ENCODE measurements at regions not wholly inside any gene's neighbourhood (a gene's known extent, or its start where the extent isn't known, plus 50 kb on each side); places are given as distances from the start of the nearest gene placed in this dataset.

GRCh38 chr2:157933160-157933920 is 57.2 kb upstream of the ACVR1 start:
- DNase-seq (ENCODE audit: low read depth), result no peak

GRCh38 chr2:157932480-157933159 is 56.5 kb upstream of the ACVR1 start:
- no peak for DNase-seq (ENCODE audit: low read depth)

GRCh38 chr2:157931542-157931941 is 55.4 kb upstream of the ACVR1 start:
- DNase-seq (ENCODE audit: low read depth), result no peak

GRCh38 chr2:157930728-157931127 is 54.6 kb upstream of the ACVR1 start:
- no peak for DNase-seq (ENCODE audit: low read depth)

GRCh38 chr2:157929871-157930667 is 53.9 kb upstream of the ACVR1 start:
- no peak for DNase-seq (ENCODE audit: low read depth)

- DNase-seq (ENCODE audit: low read depth), result no peak
These were observed 52.2 kb upstream of the ACVR1 start for GRCh38 chr2:157928372-157928771.

GRCh38 chr2:157927155-157927554 is 51.0 kb upstream of the ACVR1 start:
- no peak for DNase-seq (ENCODE audit: low read depth)
